Umbilical cord (tissue), 1 donor: ENCODE measurements at regions not wholly inside any gene's neighbourhood (a gene's known extent, or its start where the extent isn't known, plus 50 kb on each side); places are given as distances from the start of the nearest gene placed in this dataset.

Source experiments
- DNase-seq: peaks from one replicate; pipeline ENCODE4 v3.0.0-alpha.2; 2015; ENCODE audit warnings: low spot score

- DNase-seq = no peak
These were observed 184.8 kb downstream of the IRX5 start for GRCh38 chr16:55115506-55115905.

DNA sequence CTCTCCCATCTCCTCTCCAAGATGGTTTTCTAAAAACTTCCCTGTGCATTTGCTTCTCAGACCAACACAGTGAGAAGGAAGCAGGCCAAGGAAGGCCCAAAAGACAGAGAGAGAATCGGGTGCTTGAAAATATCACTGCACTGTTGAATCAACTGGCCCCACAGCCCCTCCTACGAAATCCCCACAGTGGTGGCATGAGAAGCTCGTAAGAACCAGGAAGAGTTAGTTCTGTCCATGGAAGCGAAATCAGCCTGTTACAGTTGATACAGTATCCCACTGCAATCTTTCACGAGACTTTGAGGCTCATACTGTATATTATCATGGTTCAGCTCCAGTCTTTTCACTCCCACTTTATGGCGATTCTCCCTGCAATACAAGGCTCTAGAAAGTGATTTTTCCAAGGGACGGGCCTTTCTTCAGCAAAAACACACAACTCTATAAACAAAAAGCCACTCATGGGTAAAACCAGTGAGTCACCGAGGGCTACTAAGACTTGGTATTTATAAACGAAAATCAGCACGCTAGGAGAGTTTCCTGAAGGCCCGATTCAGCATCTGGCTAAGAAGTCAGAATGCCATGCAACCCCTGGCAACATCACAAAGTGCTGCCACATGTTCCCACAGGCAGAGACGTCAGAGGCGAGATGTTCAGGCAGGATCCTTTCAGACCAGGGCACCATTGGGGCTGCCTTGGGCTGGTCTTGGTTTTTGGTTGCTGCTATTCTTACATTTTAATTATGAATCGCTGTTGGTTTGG is 185.7 kb downstream of the IRX5 start:
- no peak for DNase-seq

- DNase-seq = no peak
These were observed 188.1 kb downstream of the IRX5 start for GRCh38 chr16:55118701-55119260.

- peak; percentile 28 for DNase-seq
These were observed 189.7 kb downstream of the IRX5 start for GRCh38 chr16:55120408-55120807.

GRCh38 chr16:55120826-55121225 is 190.2 kb downstream of the IRX5 start:
- no peak for DNase-seq

GRCh38 chr16:55123652-55124051 is 193.0 kb downstream of the IRX5 start:
- DNase-seq = no peak

DNA sequence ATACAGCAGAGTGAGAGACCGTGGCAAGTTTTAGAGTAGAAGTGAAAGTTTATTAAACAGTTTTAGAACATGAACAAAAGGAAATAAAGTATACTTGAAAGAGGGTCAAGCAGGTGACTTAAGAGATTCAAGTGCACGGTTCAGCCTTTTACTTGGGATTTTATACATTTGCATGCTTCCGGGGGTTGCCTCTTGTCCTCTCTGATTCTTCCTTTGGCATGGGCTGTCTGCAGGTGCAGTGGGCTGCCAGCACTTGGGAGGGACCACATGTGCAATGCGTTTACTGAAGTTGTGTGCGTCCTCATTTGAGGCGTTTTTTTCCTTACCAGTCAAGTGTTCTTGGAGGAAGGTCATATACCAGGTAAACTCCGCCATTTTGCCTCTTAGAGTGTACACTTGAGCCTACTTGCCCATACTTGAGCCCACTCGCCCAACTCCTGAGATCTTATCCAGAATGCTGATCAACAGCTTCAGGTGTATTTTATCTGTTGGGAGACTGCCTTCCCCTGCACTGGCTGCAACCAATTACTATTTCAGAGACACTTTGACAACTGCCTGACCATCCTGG is 195.2 kb downstream of the IRX5 start:
- no peak for DNase-seq

- no peak for DNase-seq
These were observed 195.8 kb downstream of the IRX5 start for GRCh38 chr16:55126456-55126855.

GRCh38 chr16:55130456-55130855 is 193.5 kb upstream of the IRX6 start:
- no peak for DNase-seq

GRCh38 chr16:55130911-55131310 is 193.1 kb upstream of the IRX6 start:
- DNase-seq = no peak

DNA sequence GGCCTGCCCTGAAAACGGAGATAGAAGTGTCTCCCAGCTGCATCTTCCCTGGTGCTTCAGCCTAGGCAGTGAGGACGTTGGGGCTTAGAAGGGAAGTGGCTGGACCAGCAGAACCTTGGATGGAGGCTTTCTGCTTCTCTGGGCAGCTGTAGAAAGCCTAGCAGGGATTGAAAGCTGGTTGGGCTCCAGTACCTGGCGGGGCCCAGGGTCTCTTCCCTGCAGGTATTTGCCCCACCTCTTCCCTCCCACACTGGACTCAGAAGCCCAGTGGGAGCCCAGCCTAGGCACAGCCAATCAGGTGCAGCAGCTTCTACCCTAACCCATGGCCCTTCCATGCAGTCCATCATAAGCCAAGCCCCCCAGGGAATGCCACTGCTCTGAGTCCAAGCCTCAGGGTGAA is 190.3 kb upstream of the IRX6 start:
- DNase-seq = no peak

DNA sequence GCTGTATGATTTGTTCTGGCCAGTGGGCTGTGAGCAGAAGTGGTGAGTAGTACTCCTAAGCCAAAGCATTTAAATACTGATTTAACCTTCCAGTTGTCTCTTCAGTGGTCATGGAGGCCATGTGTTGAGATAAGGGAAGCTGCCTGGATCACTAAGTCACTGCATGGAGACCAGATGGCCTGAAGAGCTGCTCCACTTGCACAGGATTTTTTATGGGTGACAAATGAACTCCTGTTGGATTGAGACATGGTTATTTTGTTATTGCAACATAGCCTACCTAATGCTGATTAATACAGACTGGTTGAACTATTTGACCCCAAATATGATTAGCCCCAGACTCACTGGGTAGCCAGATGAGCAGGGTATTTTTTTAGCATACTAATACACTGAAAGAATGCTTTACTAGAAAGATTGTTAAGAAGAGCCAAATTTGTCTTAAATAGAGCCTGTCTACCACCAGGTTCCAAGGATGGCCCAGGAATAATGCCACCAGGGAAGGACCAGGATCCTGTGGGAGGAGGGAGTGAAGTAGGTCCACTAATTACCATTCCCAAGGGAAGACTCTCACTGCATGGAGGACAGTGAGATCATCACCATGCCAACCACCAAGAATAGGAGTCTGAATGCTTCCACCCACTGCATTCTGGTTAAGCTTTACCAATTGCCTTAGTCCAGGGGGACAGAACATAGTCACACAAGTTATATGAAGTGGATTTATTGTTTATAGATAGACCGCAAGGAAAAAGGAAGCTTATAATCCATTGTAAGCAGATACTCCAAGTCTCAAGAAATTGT is 187.4 kb upstream of the IRX6 start:
- no peak for DNase-seq

- no peak for DNase-seq
These were observed 185.7 kb upstream of the IRX6 start for GRCh38 chr16:55138298-55138697.

- no peak for DNase-seq
These were observed 181.6 kb upstream of the IRX6 start for GRCh38 chr16:55142405-55142804.

- DNase-seq = no peak
These were observed 179.4 kb upstream of the IRX6 start for GRCh38 chr16:55144651-55145050.

DNA sequence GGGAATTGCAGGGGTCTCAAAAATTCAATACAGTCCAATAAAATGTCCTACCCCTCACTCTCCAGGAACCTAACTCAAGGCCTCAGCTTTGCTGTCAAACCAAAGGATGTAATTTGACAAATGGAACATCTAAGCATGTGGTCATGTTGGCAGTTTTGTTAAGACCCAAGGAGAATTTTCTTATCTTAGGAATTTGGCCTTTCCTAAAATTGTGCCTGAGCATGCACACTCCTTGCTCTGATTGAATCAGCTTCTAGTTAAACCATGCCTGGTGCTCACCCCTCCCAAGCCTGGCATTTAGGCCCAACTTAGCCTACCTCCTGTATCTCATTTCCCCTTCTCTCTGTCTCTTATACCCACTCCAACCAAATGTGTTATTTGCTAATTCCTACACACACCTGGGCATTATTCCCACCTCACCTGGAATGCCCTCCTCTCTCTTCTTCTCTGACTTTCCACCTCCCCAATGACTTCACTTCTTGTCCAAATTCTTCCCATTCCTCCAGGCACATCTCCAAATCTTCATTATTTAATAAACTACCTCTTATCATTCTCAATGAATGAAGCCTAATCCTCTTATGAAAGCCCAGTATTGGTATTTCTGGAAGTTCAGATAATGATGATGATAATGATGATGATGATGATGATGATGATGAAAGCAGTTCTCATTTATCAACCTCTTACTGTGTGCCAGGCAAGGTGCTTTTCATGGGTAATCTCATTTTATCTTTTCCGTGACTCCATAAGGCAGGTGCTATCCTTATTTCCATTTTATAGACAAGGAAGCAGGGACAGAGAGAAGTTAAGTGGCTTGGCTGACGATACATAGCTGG is 178.0 kb upstream of the IRX6 start:
- DNase-seq = no peak

GRCh38 chr16:55146966-55147365 is 177.0 kb upstream of the IRX6 start:
- DNase-seq = peak; percentile 4

DNA sequence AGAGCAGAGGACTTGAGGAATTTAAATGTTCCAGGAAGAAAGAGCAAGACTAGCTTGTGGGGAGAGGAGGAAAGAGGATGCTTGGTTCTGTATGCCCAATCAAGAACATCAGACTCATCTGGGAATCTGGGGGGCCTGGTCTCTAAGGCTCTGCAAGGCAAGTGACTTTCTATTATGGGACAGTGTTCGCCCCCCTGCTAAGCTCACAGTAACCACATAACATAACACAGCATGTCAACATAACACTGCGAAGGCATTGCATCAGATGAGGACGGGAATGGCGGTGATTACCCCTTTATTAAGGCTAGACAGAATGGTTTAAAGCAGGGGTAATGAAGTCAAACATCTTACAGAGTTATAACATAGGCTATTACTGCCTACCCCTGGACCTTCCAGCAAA is 176.6 kb upstream of the IRX6 start:
- DNase-seq = no peak

DNA sequence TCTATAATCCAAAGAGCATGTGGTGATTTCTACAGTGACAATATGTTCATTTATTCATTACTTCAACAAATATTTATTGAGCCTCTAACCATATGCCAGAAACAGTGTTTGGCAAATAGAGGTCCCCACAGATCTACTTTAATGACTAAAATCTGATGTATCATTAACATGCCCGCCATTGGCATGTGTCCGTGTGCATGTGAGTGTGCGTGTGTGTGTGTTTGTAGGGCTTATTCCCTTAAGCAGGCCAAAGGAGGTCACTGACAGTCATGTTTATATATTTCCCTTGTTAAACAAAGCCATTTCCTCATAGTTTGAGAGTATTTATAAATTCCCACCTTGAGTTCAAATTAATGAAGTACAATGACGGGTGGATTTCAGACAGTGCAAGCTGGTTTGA is 174.4 kb upstream of the IRX6 start:
- DNase-seq = no peak

DNA sequence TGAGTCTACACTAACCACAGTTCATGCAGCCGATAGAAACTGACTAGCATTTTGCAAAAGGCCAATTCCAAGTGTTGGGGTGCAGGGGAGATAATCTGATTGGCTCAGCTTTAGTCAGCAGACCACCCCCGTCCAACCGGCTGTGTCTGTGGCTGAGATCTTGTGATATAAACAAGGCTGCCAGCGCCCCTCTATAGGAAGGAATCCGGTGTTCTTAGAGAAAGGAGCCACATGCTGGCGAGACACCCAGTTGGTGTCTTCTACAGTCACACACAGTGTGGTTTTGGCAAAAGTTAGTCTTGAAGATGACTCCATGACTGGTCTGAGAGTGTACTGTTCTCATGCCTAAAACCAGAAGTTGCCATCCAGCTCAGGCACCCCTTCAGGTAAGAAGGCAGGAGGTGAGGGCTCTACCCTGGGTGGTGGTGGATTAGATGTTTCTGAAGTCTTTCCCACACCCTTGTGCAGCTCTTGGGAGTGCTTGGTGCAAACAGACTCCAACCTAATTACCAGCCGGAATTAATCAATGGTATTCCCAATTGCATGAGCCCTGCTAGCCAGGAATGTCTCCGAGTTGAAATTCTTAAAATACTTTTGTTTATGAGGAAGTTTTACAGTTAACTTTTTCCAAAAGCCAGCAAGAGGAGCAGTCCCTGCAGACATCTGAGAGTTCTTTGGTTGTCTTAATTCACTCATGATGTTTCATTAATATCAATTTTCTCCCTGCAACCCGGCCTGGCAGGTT is 172.3 kb upstream of the IRX6 start:
- DNase-seq = no peak

- no peak for DNase-seq
These were observed 171.1 kb upstream of the IRX6 start for GRCh38 chr16:55152875-55153390.
